Epithelial cell of esophagus (primary cell): ENCODE measurements at regions not wholly inside any gene's neighbourhood (a gene's known extent, or its start where the extent isn't known, plus 50 kb on each side); places are given as distances from the start of the nearest gene placed in this dataset.

Experiments
- DNase-seq: peaks from one replicate; pipeline ENCODE4 v3.0.0; 2010; ENCODE audit warnings: low read depth
- H3K4me3 ChIP-seq: 2 replicates; pipeline ENCODE4 v1.5.1; 2011; ENCODE audit warnings: mild to moderate bottlenecking, low read length, control low read depth
- CTCF ChIP-seq: IDR thresholded peaks from 2 replicates; pipeline ENCODE4 v1.5.1; 2011; ENCODE audit warnings: low read depth, mild to moderate bottlenecking, low read length, control low read depth, inconsistent platforms; ENCODE audit not compliant: insufficient read depth; ENCODE audit errors: missing control alignments

GRCh38 chr1:36557041-36558000 is 74.6 kb upstream of the CSF3R start:
- no peak for DNase-seq
- no peak for TF ChIP-seq CTCF
- H3K4me3 ChIP-seq = no peak overlapping the region

- DNase-seq = no peak
- no peak for TF ChIP-seq CTCF
- H3K4me3 ChIP-seq = no peak overlapping the region
These were observed 72.3 kb upstream of the CSF3R start for GRCh38 chr1:36555041-36555440.

- DNase-seq = no peak
- H3K4me3 ChIP-seq = no peak overlapping the region
- TF ChIP-seq CTCF = no peak
These were observed 71.6 kb upstream of the CSF3R start for GRCh38 chr1:36554323-36554628.

- peak; percentile 69 for DNase-seq
- TF ChIP-seq CTCF = peak; percentile 74
These were observed 71.0 kb upstream of the CSF3R start for GRCh38 chr1:36553591-36554322.

GRCh38 chr1:36542962-36543515 is 60.3 kb upstream of the CSF3R start:
- DNase-seq = no peak
- H3K4me3 ChIP-seq = no peak overlapping the region
- TF ChIP-seq CTCF = no peak

More at GRCh38 chr1:36553591-36554322, 71.0 kb upstream of the CSF3R start:
- H3K4me3 ChIP-seq = no peak overlapping the region

GRCh38 chr1:36542024-36542961 is 59.6 kb upstream of the CSF3R start:
- no peak for DNase-seq
- no peak for TF ChIP-seq CTCF
- H3K4me3 ChIP-seq = no peak overlapping the region
